Astrocyte (in vitro differentiated cells and primary cell): ENCODE measurements at regions not wholly inside any gene's neighbourhood (a gene's known extent, or its start where the extent isn't known, plus 50 kb on each side); places are given as distances from the start of the nearest gene placed in this dataset.

ENCODE experiments used
- DNase-seq: peaks from one replicate; pipeline ENCODE4 v3.0.0-alpha.2; 2010; ENCODE audit warnings: low read depth
- FAIRE-seq: peaks from 2 replicates; lab custom pipeline; 2011; peaks lifted over from hg19 to GRCh38; lab: Jason Lieb, UNC
- H2AFZ ChIP-seq: 2 replicates; pipeline ENCODE4 v1.6.0; 2012; ENCODE audit warnings: low read depth, low read length, inconsistent platforms
- H3K27ac ChIP-seq: 2 replicates; pipeline ENCODE4 v1.5.1; 2011; ENCODE audit warnings: low read depth, low read length, inconsistent platforms
- H3K27me3 ChIP-seq: 2 replicates; pipeline ENCODE4 v1.6.0; 2011; ENCODE audit warnings: low read length, inconsistent platforms; ENCODE audit not compliant: insufficient read depth
- H3K36me3 ChIP-seq: 2 replicates; pipeline ENCODE4 v1.5.1; 2011; ENCODE audit warnings: low read length, inconsistent platforms; ENCODE audit not compliant: insufficient read depth
- H3K4me1 ChIP-seq: 2 replicates; pipeline ENCODE4 v1.5.1; 2011; ENCODE audit warnings: low read length, inconsistent platforms; ENCODE audit not compliant: insufficient read depth
- H3K4me2 ChIP-seq: 2 replicates; pipeline ENCODE4 v1.6.0; 2012; ENCODE audit warnings: low read length, inconsistent platforms
- H3K4me3 ChIP-seq: 2 replicates; pipeline ENCODE4 v1.5.1; 2011; ENCODE audit warnings: low read depth, mild to moderate bottlenecking, low read length, inconsistent platforms; ENCODE audit not compliant: insufficient read depth
- H3K79me2 ChIP-seq: 2 replicates; pipeline ENCODE4 v1.6.0; 2012; ENCODE audit warnings: mild to moderate bottlenecking, low read length, inconsistent platforms; ENCODE audit not compliant: insufficient read depth
- H3K9ac ChIP-seq: 2 replicates; pipeline ENCODE4 v1.6.0; 2012; ENCODE audit warnings: mild to moderate bottlenecking, low read length, inconsistent platforms
- H3K9me3 ChIP-seq: 2 replicates; pipeline ENCODE4 v1.5.1; 2012; ENCODE audit warnings: low read depth, mild to moderate bottlenecking, low read length, inconsistent platforms; ENCODE audit not compliant: insufficient read depth
- H4K20me1 ChIP-seq: 2 replicates; pipeline ENCODE4 v1.6.0; 2012; ENCODE audit warnings: low read length, inconsistent platforms; ENCODE audit not compliant: insufficient read depth
- H3K27ac Mint-ChIP-seq: one replicate; pipeline ENCODE4 v1.8.0; 2021; ENCODE audit warnings: mild to moderate bottlenecking, mixed read lengths; ENCODE audit not compliant: unreplicated experiment
- H3K27me3 Mint-ChIP-seq: one replicate; pipeline ENCODE4 v1.8.0; 2021; ENCODE audit warnings: low read depth, mixed read lengths; ENCODE audit not compliant: unreplicated experiment
- H3K36me3 Mint-ChIP-seq: one replicate; pipeline ENCODE4 v1.8.0; 2021; ENCODE audit warnings: low read depth, mixed read lengths; ENCODE audit not compliant: unreplicated experiment
- H3K4me1 Mint-ChIP-seq: one replicate; pipeline ENCODE4 v1.8.0; 2021; ENCODE audit warnings: low read depth, mixed read lengths; ENCODE audit not compliant: unreplicated experiment
- H3K4me3 Mint-ChIP-seq: one replicate; pipeline ENCODE4 v1.8.0; 2021; ENCODE audit warnings: mild to moderate bottlenecking, moderate library complexity, mixed read lengths; ENCODE audit not compliant: unreplicated experiment
- H3K9me3 Mint-ChIP-seq: one replicate; pipeline ENCODE4 v1.8.0; 2021; ENCODE audit warnings: mild to moderate bottlenecking, mixed read lengths; ENCODE audit not compliant: unreplicated experiment
- CTCF ChIP-seq: IDR thresholded peaks from 2 replicates; pipeline ENCODE4 v1.5.1; 2011; ENCODE audit warnings: low read depth, mild to moderate bottlenecking, inconsistent platforms, low read length, moderate library complexity; ENCODE audit not compliant: insufficient read depth
- EZH2 ChIP-seq: IDR thresholded peaks from 2 replicates; pipeline ENCODE4 v1.6.1; 2012; ENCODE audit warnings: mild to moderate bottlenecking, low read length, inconsistent platforms; ENCODE audit not compliant: insufficient read depth

GRCh38 chr6:120872262-120872578 lies 462.1 kb downstream of the TBC1D32 start:
- DNase-seq (no peak), FAIRE-seq (no peak)
- no peaks in the 10 kb centered on the region for H3K36me3 Mint-ChIP-seq
- peaks cover 5% of the 10 kb centered on the region for H3K9me3 ChIP-seq
- H3K27me3 Mint-ChIP-seq = no peaks in the 10 kb centered on the region
- TF ChIP-seq EZH2 = no peak
- TF ChIP-seq CTCF = no peak
- no peaks in the 10 kb centered on the region for H3K4me1 Mint-ChIP-seq
- no peak overlapping the region for H3K4me2 ChIP-seq
- no peaks in the 10 kb centered on the region for H3K4me1 ChIP-seq
- H3K9ac ChIP-seq = no peak overlapping the region
- no peak overlapping the region for H3K27ac ChIP-seq
- no peaks in the 10 kb centered on the region for H3K79me2 ChIP-seq
- no peak overlapping the region for H3K27ac Mint-ChIP-seq
- H3K9me3 Mint-ChIP-seq = no peaks in the 10 kb centered on the region
- H3K4me3 Mint-ChIP-seq = no peak overlapping the region
- H2AFZ ChIP-seq = no peak overlapping the region
- no peaks in the 10 kb centered on the region for H3K27me3 ChIP-seq
- H3K36me3 ChIP-seq = no peaks in the 10 kb centered on the region
- no peaks in the 10 kb centered on the region for H4K20me1 ChIP-seq
- no peak overlapping the region for H3K4me3 ChIP-seq

- Histone ChIP-seq H2AFZ (no peak overlapping the region), H3K79me2 (no peaks in the 10 kb centered on the region), H4K20me1 (no peaks in the 10 kb centered on the region), H3K27me3 (no peaks in the 10 kb centered on the region), H3K4me3 (no peak overlapping the region), H3K9ac (no peak overlapping the region), H3K9me3 (peaks cover 5% of the 10 kb centered on the region), H3K4me2 (no peak overlapping the region), H3K4me1 (no peaks in the 10 kb centered on the region), H3K27ac (no peak overlapping the region), H3K36me3 (no peaks in the 10 kb centered on the region)
- no peaks in the 10 kb centered on the region for H3K27me3 Mint-ChIP-seq
- no peak overlapping the region for H3K27ac Mint-ChIP-seq
- TF ChIP-seq EZH2 (no peak), CTCF (no peak)
- H3K9me3 Mint-ChIP-seq = no peaks in the 10 kb centered on the region
- no peak for FAIRE-seq
- H3K4me3 Mint-ChIP-seq = no peak overlapping the region
- DNase-seq = no peak
- no peaks in the 10 kb centered on the region for H3K4me1 Mint-ChIP-seq
- H3K36me3 Mint-ChIP-seq = no peaks in the 10 kb centered on the region
Measured at GRCh38 chr6:120871416-120872261, 462.6 kb downstream of the TBC1D32 start.

- H3K36me3 Mint-ChIP-seq = no peaks in the 10 kb centered on the region
- Histone ChIP-seq H3K36me3 (no peaks in the 10 kb centered on the region), H3K27me3 (no peaks in the 10 kb centered on the region), H2AFZ (no peak overlapping the region), H3K4me3 (no peak overlapping the region), H3K4me1 (no peaks in the 10 kb centered on the region), H3K27ac (no peak overlapping the region), H3K9ac (no peak overlapping the region), H3K79me2 (no peaks in the 10 kb centered on the region), H3K4me2 (no peak overlapping the region), H4K20me1 (no peaks in the 10 kb centered on the region), H3K9me3 (peaks cover 5% of the 10 kb centered on the region)
- FAIRE-seq (no peak), DNase-seq (no peak)
- H3K4me1 Mint-ChIP-seq = no peaks in the 10 kb centered on the region
- H3K27me3 Mint-ChIP-seq = no peaks in the 10 kb centered on the region
- TF ChIP-seq EZH2 = no peak
- TF ChIP-seq CTCF = no peak
- H3K27ac Mint-ChIP-seq = no peak overlapping the region
- no peak overlapping the region for H3K4me3 Mint-ChIP-seq
- H3K9me3 Mint-ChIP-seq = no peaks in the 10 kb centered on the region
Measured at GRCh38 chr6:120869397-120869796, 464.9 kb downstream of the TBC1D32 start.
